Smooth muscle cell (in vitro differentiated cells): ENCODE measurements at regions not wholly inside any gene's neighbourhood (a gene's known extent, or its start where the extent isn't known, plus 50 kb on each side); places are given as distances from the start of the nearest gene placed in this dataset.

Experiments
- DNase-seq: peaks from one replicate; lab custom pipeline; 2025; ENCODE audit not compliant: unreplicated experiment; lab: John Stamatoyannopoulos, UW
- H2AFZ ChIP-seq: fragments of 200-600 bp; sonication (generic); 2 replicates; pipeline ENCODE4 v1.6.0; 2016; ENCODE audit warnings: antibody characterized with exemption, low read depth, mild to moderate bottlenecking
- H3F3A ChIP-seq: fragments of 200-600 bp; sonication (generic); 2 replicates; pipeline ENCODE4 v1.6.0; 2017; ENCODE audit warnings: antibody characterized with exemption, low read depth
- H3K27ac ChIP-seq: fragments of 200-600 bp; sonication (generic); 2 replicates; pipeline ENCODE4 v1.5.1; 2016; ENCODE audit warnings: low read depth, mild to moderate bottlenecking
- H3K27me3 ChIP-seq: fragments of 200-600 bp; sonication (generic); 2 replicates; pipeline ENCODE4 v1.6.1; 2016; ENCODE audit warnings: low read depth, mild to moderate bottlenecking
- H3K36me3 ChIP-seq: fragments of 200-600 bp; sonication (generic); 2 replicates; pipeline ENCODE4 v1.5.1; 2016; ENCODE audit warnings: low read depth
- H3K4me1 ChIP-seq: fragments of 200-600 bp; sonication (generic); 2 replicates; pipeline ENCODE4 v1.5.1; 2016; ENCODE audit warnings: low read depth
- H3K4me2 ChIP-seq: fragments of 200-600 bp; sonication (generic); 2 replicates; pipeline ENCODE4 v1.6.0; 2016; ENCODE audit warnings: mild to moderate bottlenecking
- H3K4me3 ChIP-seq: fragments of 200-600 bp; sonication (generic); 2 replicates; pipeline ENCODE4 v1.5.1; 2016; ENCODE audit warnings: mild to moderate bottlenecking
- H3K79me2 ChIP-seq: fragments of 200-600 bp; sonication (generic); 2 replicates; pipeline ENCODE4 v1.6.0; 2016; ENCODE audit warnings: low read depth, mild to moderate bottlenecking
- H3K9ac ChIP-seq: fragments of 200-600 bp; sonication (generic); 2 replicates; pipeline ENCODE4 v1.6.0; 2016; ENCODE audit warnings: low read depth
- H3K9me3 ChIP-seq: fragments of 200-600 bp; sonication (generic); replicated peaks from 2 replicates; pipeline ENCODE4 v1.5.1; 2016; ENCODE audit warnings: low read depth
- H4K20me1 ChIP-seq: fragments of 200-600 bp; sonication (generic); 2 replicates; pipeline ENCODE4 v1.6.0; 2016; ENCODE audit warnings: low read depth
- CTCF ChIP-seq: fragments of 200-600 bp; sonication (generic); IDR thresholded peaks from 2 replicates; pipeline ENCODE4 v1.5.1; 2017; ENCODE audit warnings: borderline replicate concordance, mild to moderate bottlenecking, antibody characterized with exemption; ENCODE audit not compliant: insufficient read depth, poor library complexity, severe bottlenecking
- WGBS: methylation state at CpG from one replicate; pipeline ENCODE4 v1.1.7; 2016; ENCODE audit warnings: low lambda C conversion rate; 5-methylcytosine and 5-hydroxymethylcytosine counted together

GRCh38 chr3:178083906-178084866 is 452.1 kb upstream of the KCNMB2 start:
- H3K9me3 ChIP-seq: no peaks in the 10 kb centered on the region
- H4K20me1 ChIP-seq: no peaks in the 10 kb centered on the region
- 44% methylated on average over 6 of the region's 6 CpGs for WGBS
- DNase-seq: no peak
- TF ChIP-seq CTCF: peak; percentile 46
- peaks cover 8% of the 10 kb centered on the region for H3F3A ChIP-seq
- H3K27me3 ChIP-seq: no peaks in the 10 kb centered on the region
- H3K4me3 ChIP-seq: peak overlapping the region; percentile 17
- no peaks in the 10 kb centered on the region for H3K79me2 ChIP-seq
- H3K4me1 ChIP-seq: peaks cover 35% of the 10 kb centered on the region
- peak overlapping the region; percentile 79 for H3K4me2 ChIP-seq
- peak overlapping the region; percentile 83 for H3K9ac ChIP-seq
- peak overlapping the region; percentile 92 for H3K27ac ChIP-seq
- no peaks in the 10 kb centered on the region for H3K36me3 ChIP-seq
- peak overlapping the region; percentile 97 for H2AFZ ChIP-seq

- H3K4me1 ChIP-seq: peaks cover 35% of the 10 kb centered on the region
- TF ChIP-seq CTCF: no peak
- H3K4me2 ChIP-seq: peak overlapping the region; percentile 79
- no peaks in the 10 kb centered on the region for H3K27me3 ChIP-seq
- H3K36me3 ChIP-seq: no peaks in the 10 kb centered on the region
- H3K27ac ChIP-seq: peak overlapping the region; percentile 92
- no peaks in the 10 kb centered on the region for H3K79me2 ChIP-seq
- H3F3A ChIP-seq: peaks cover 8% of the 10 kb centered on the region
- H3K9ac ChIP-seq: peak overlapping the region; percentile 83
- 29% methylated on average over 5 of the region's 6 CpGs for WGBS
- DNase-seq: peak; percentile 11
- peak overlapping the region; percentile 97 for H2AFZ ChIP-seq
- H4K20me1 ChIP-seq: no peaks in the 10 kb centered on the region
- no peaks in the 10 kb centered on the region for H3K9me3 ChIP-seq
- peak overlapping the region; percentile 17 for H3K4me3 ChIP-seq
These were observed 451.1 kb upstream of the KCNMB2 start for GRCh38 chr3:178084938-178085816.

GRCh38 chr3:178085817-178086123 is 450.5 kb upstream of the KCNMB2 start:
- Histone ChIP-seq H3K9ac (no peak overlapping the region), H3K79me2 (no peaks in the 10 kb centered on the region), H3K27me3 (no peaks in the 10 kb centered on the region), H3K4me2 (peak overlapping the region; percentile 79), H4K20me1 (no peaks in the 10 kb centered on the region), H3K4me1 (peaks cover 35% of the 10 kb centered on the region), H3K36me3 (no peaks in the 10 kb centered on the region), H2AFZ (peak overlapping the region; percentile 97), H3K9me3 (no peaks in the 10 kb centered on the region), H3K4me3 (no peak overlapping the region), H3F3A (peaks cover 8% of the 10 kb centered on the region), H3K27ac (peak overlapping the region; percentile 92)
- no peak for TF ChIP-seq CTCF
- DNase-seq: no peak
